GM12891 (cell line): ENCODE measurements at regions not wholly inside any gene's neighbourhood (a gene's known extent, or its start where the extent isn't known, plus 50 kb on each side); places are given as distances from the start of the nearest gene placed in this dataset.

ENCODE experiments used
- POLR2A ChIP-seq: IDR thresholded peaks from 2 replicates; pipeline ENCODE4 v1.6.1; 2011; ENCODE audit warnings: low read depth, low read length, control low read depth
- POLR2AphosphoS5 ChIP-seq: IDR thresholded peaks from 2 replicates; pipeline ENCODE4 v1.6.1; 2011; ENCODE audit warnings: low read depth, low read length, control low read depth
- SPI1 ChIP-seq: IDR thresholded peaks from 2 replicates; pipeline ENCODE4 v1.6.1; 2011; ENCODE audit warnings: low read depth, low read length, control low read depth
- TAF1 ChIP-seq: IDR thresholded peaks from 2 replicates; pipeline ENCODE4 v1.6.1; 2011; ENCODE audit warnings: low read depth, low read length, control low read depth

DNA sequence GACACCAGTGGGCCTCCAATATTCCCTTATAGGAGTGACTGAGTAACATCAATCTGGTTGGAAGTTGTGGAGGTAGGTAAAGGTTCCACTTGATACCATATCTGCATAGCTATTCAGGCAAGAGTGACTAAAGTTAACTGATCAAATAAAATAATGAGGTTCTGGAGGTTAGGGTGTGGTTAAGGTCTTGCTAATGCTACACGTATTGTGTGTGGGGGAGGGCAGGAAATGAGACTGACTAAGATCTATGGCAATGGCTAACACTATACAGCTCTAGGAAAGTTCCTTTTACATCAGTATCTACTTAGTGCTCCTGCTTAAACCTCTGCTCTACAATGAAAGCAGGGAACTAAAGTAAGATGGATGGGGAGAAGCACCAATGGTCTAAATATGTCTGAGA, 149.1 kb upstream of the MGAT5 start:
- TF ChIP-seq POLR2A (no peak), SPI1 (no peak), POLR2AphosphoS5 (no peak), TAF1 (no peak)
